ENCODE measurements at regions not wholly inside any gene's neighbourhood (a gene's known extent, or its start where the extent isn't known, plus 50 kb on each side); places are given as distances from the start of the nearest gene placed in this dataset.

DNA sequence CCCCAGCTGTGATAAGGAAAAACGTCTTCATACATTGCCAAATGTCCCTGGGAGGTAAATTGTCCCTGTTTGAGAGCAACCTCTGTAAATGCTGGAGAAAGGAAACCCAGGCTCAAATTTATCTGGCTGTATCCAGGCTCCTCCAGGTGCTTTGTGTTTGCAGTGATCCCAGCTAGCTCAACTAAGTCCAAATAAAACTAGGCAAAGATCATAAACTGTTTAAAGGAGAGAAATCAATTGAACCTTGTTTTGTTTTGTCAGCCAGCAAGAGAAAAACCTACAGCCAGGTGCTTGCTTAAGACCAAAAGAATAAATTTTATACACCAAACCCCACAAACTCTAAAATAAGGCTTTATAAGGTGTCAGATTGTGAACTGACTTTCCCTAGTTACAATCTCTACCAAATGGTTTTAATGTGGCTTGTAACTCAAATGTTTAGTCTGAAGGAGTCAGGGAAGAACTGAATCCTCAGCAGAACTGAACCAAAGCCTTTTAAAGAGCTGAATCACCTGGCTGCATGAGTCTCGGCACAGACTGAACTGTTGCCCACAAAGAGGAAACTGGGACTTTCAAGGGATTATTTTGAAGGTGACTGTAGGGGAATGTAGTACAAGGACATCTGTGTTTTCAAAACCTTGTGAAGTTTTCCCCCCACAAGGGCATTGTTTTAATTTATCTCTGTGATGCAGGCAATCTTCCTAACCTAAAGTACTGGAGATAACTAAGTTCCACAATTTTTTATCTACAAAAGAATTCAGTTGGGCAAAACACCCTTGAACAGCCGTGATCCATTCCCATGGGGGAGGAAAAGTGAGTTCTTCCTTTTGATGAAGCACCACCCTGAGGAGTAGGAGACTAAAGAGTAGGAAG, 201.7 kb upstream of the TARS1 start:
- intact Hi-C loops (cut with micrococcal nuclease), result no loop called here
- ChIA-PET CTCF (no interaction called here), POLR2A (no interaction called here)
- no TSS peak for BruUV-seq (replicated peaks)
- no peaks in the 10 kb centered on the region for H3K9me1 ChIP-seq (replicated peaks; ENCODE audit: control insufficient read depth, extremely low read depth, insufficient read depth, low read length)
- H3K9ac ChIP-seq (replicated peaks; ENCODE audit: extremely low read depth, insufficient read depth, low read length), result no peak overlapping the region
- H2AFZ ChIP-seq (ENCODE audit: low read depth, low read length), result no peak overlapping the region
- no peak for TF ChIP-seq MYC (IDR thresholded peaks at IDR 0.05; ENCODE audit: low read depth, low read length)
- TF ChIP-seq, protein P1, sequence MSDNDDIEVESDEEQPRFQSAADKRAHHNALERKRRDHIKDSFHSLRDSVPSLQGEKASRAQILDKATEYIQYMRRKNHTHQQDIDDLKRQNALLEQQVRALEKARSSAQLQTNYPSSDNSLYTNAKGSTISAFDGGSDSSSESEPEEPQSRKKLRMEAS (IDR thresholded peaks at IDR 0.05; ENCODE audit: insufficient read depth, insufficient read length), result no peak
- TF ChIP-seq POLR2AphosphoS5 (IDR thresholded peaks at IDR 0.05; ENCODE audit: insufficient read depth, low read depth, low read length), result no peak
- TF ChIP-seq, protein P2, sequence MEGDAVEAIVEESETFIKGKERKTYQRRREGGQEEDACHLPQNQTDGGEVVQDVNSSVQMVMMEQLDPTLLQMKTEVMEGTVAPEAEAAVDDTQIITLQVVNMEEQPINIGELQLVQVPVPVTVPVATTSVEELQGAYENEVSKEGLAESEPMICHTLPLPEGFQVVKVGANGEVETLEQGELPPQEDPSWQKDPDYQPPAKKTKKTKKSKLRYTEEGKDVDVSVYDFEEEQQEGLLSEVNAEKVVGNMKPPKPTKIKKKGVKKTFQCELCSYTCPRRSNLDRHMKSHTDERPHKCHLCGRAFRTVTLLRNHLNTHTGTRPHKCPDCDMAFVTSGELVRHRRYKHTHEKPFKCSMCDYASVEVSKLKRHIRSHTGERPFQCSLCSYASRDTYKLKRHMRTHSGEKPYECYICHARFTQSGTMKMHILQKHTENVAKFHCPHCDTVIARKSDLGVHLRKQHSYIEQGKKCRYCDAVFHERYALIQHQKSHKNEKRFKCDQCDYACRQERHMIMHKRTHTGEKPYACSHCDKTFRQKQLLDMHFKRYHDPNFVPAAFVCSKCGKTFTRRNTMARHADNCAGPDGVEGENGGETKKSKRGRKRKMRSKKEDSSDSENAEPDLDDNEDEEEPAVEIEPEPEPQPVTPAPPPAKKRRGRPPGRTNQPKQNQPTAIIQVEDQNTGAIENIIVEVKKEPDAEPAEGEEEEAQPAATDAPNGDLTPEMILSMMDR (IDR thresholded peaks at IDR 0.05; ENCODE audit: extremely low read depth in 1 of 2, insufficient read depth in 1 of 2, low read depth in 1 of 2, low read length in 2 of 2), result no peak
- TF ChIP-seq EZH2 (IDR thresholded peaks at IDR 0.05; ENCODE audit: borderline replicate concordance, low read depth, low read length, severe bottlenecking), result no peak
- H3K36me3 ChIP-seq (ENCODE audit: control insufficient read depth in 2 of 2, extremely low read depth in 1 of 2, insufficient read depth in 2 of 2, low read length in 2 of 2), result no peaks in the 10 kb centered on the region
- H4K20me1 ChIP-seq (replicated peaks; ENCODE audit: control insufficient read depth, extremely low read depth, insufficient read depth, low read length), result no peaks in the 10 kb centered on the region
- no peak overlapping the region for H3K4me2 ChIP-seq (ENCODE audit: insufficient read depth, low read length)
- dilution Hi-C loops (cut with MboI; ENCODE audit: extremely low pct_ligation_motif_present, low sequenced_read_pairs), result no loop called here
- peak; percentile 18 for FAIRE-seq
- peaks cover 13% of the 10 kb centered on the region for H3K4me1 ChIP-seq (ENCODE audit: control insufficient read depth, extremely low read depth, insufficient read depth, low read length)
- H3K9me3 ChIP-seq (replicated peaks; ENCODE audit: control insufficient read depth, insufficient read depth, low read length), result no peaks in the 10 kb centered on the region
- H3K27ac ChIP-seq (ENCODE audit: insufficient read depth, low read depth, low read length), result no peak overlapping the region
- DNase-seq (ENCODE audit: low read depth, low spot score), result peak; percentile 49
- no peaks in the 10 kb centered on the region for H3K79me2 ChIP-seq (ENCODE audit: control insufficient read depth, insufficient read depth, low read length)
- no peak overlapping the region for H3K4me3 ChIP-seq (replicated peaks in 1 of 3; ENCODE audit: insufficient read depth in 1 of 3, low read depth in 1 of 3, low read length in 3 of 3)
- no peaks in the 10 kb centered on the region for H3K27me3 ChIP-seq (ENCODE audit: control insufficient read depth in 2 of 2, insufficient read depth in 2 of 2, low read length in 2 of 2)

Measured in endothelial cell of umbilical vein (primary cell).